Uterus (tissue), 3 donors: ENCODE measurements at regions not wholly inside any gene's neighbourhood (a gene's known extent, or its start where the extent isn't known, plus 50 kb on each side); places are given as distances from the start of the nearest gene placed in this dataset.

ENCODE experiments used
- DNase-seq, 2 donors: peaks; one replicate each; pipeline ENCODE4 v3.0.0-alpha.2; 2019 to 2020
- H3K27ac ChIP-seq, 2 donors: fragments of 200-600 bp; sonication (generic); 1 replicate in 1 of 2; 2 replicates in 1 of 2; pipeline ENCODE4 v1.5.1; 2016 to 2018
- H3K27me3 ChIP-seq, 2 donors: fragments of 200-600 bp; sonication (generic); one replicate each; pipeline ENCODE4 v1.5.1; 2018 to 2019; ENCODE audit warnings: control low read depth in 1 of 2
- H3K36me3 ChIP-seq, 2 donors: fragments of 200-600 bp; sonication (generic); one replicate each; pipeline ENCODE4 v1.5.1; 2019; ENCODE audit warnings: control low read depth in 1 of 2
- H3K4me1 ChIP-seq, 2 donors: fragments of 200-600 bp; sonication (generic); one replicate each; pipeline ENCODE4 v1.5.1; 2018 to 2019; ENCODE audit warnings: control low read depth in 1 of 2
- H3K4me3 ChIP-seq, 2 donors: fragments of 200-600 bp; sonication (generic); 1 replicate in 1 of 2; 2 replicates in 1 of 2; pipeline ENCODE4 v1.5.1; 2018 to 2019; ENCODE audit warnings: mild to moderate bottlenecking in 1 of 2
- H3K9me3 ChIP-seq, 2 donors: fragments of 200-600 bp; sonication (generic); one replicate each; pipeline ENCODE4 v1.5.1; 2019; ENCODE audit warnings: control low read depth in 1 of 2
- CTCF ChIP-seq, 4 experiments: fragments of 200-600 bp in 2 of 4; fragments of 450-650 bp in 2 of 4; sonication (generic) in 2 of 4; IDR thresholded peaks; one replicate each; pipeline ENCODE4 v1.5.1; 2016 to 2019; ENCODE audit warnings: antibody characterized with exemption in 4 of 4, mild to moderate bottlenecking in 2 of 4, moderate library complexity in 1 of 4
- POLR2A ChIP-seq, 2 donors: fragments of 450-650 bp; IDR thresholded peaks; one replicate each; pipeline ENCODE4 v1.6.1; 2016; ENCODE audit warnings: antibody characterized with exemption in 2 of 2, mild to moderate bottlenecking in 1 of 2, moderate library complexity in 1 of 2
- intact Hi-C: fragments of 100-400 bp; cut with DNase I; formaldehyde crosslinking; loops from one replicate; pipeline ENCODE4 v1.15.1; 2023; ENCODE audit warnings: low total_unique reads
- donor health status: DM: yes; HTN: yes; CAD: no.

- intact Hi-C loops = no loop called here
- TF ChIP-seq POLR2A (IDR thresholded peaks at IDR 0.05) (no peak), CTCF (IDR thresholded peaks at IDR 0.05) (no peak)
- Histone ChIP-seq H3K4me3 (no peak overlapping the region), H3K27ac (no peak overlapping the region), H3K36me3 (no peaks in the 10 kb centered on the region), H3K9me3 (no peaks in the 10 kb centered on the region), H3K4me1 (no peaks in the 10 kb centered on the region), H3K27me3 (no peaks in the 10 kb centered on the region)
- no peak for DNase-seq
These were observed 500.6 kb upstream of the GOLIM4 start for GRCh38 chr3:168596175-168596823.

- TF ChIP-seq POLR2A (IDR thresholded peaks at IDR 0.05) (no peak), CTCF (IDR thresholded peaks at IDR 0.05) (no peak)
These were observed 495.9 kb upstream of the GOLIM4 start for GRCh38 chr3:168591587-168591986.

GRCh38 chr3:168589376-168589775, 493.7 kb upstream of the GOLIM4 start:
- no peaks in the 10 kb centered on the region for H3K9me3 ChIP-seq
- no peaks in the 10 kb centered on the region for H3K36me3 ChIP-seq
- H3K27me3 ChIP-seq = no peaks in the 10 kb centered on the region
- no peak for TF ChIP-seq POLR2A (IDR thresholded peaks at IDR 0.05)
- no peak for DNase-seq
- intact Hi-C loops = no loop called here
- no peak overlapping the region for H3K4me3 ChIP-seq
- no peak overlapping the region for H3K27ac ChIP-seq
- no peaks in the 10 kb centered on the region for H3K4me1 ChIP-seq

More at GRCh38 chr3:168591587-168591986, 495.9 kb upstream of the GOLIM4 start:
- H3K4me3 ChIP-seq = no peak overlapping the region
- DNase-seq = no peak
- intact Hi-C loops = no loop called here
- no peaks in the 10 kb centered on the region for H3K36me3 ChIP-seq
- H3K9me3 ChIP-seq = no peaks in the 10 kb centered on the region
- H3K27me3 ChIP-seq = no peaks in the 10 kb centered on the region
- no peaks in the 10 kb centered on the region for H3K4me1 ChIP-seq
- no peak overlapping the region for H3K27ac ChIP-seq

- no peak for DNase-seq
- Histone ChIP-seq H3K36me3 (no peaks in the 10 kb centered on the region), H3K27me3 (no peaks in the 10 kb centered on the region), H3K4me3 (no peak overlapping the region), H3K4me1 (no peaks in the 10 kb centered on the region), H3K9me3 (no peaks in the 10 kb centered on the region), H3K27ac (no peak overlapping the region)
- intact Hi-C loops = no loop called here
- no peak for TF ChIP-seq CTCF (IDR thresholded peaks at IDR 0.05)
- TF ChIP-seq POLR2A (IDR thresholded peaks at IDR 0.05) = no peak
These were observed 489.8 kb upstream of the GOLIM4 start for GRCh38 chr3:168585544-168585943.

- intact Hi-C loops = no loop called here
- no peaks in the 10 kb centered on the region for H3K36me3 ChIP-seq
- no peaks in the 10 kb centered on the region for H3K27me3 ChIP-seq
- H3K9me3 ChIP-seq = no peaks in the 10 kb centered on the region
- no peak overlapping the region for H3K4me3 ChIP-seq
- no peaks in the 10 kb centered on the region for H3K4me1 ChIP-seq
- DNase-seq = no peak
- TF ChIP-seq CTCF (IDR thresholded peaks at IDR 0.05) = no peak
- no peak for TF ChIP-seq POLR2A (IDR thresholded peaks at IDR 0.05)
- no peak overlapping the region for H3K27ac ChIP-seq
These were observed 488.3 kb upstream of the GOLIM4 start for GRCh38 chr3:168583977-168584376.

GRCh38 chr3:168582503-168582902, 486.8 kb upstream of the GOLIM4 start:
- Histone ChIP-seq H3K4me3 (no peak overlapping the region), H3K36me3 (no peaks in the 10 kb centered on the region), H3K27ac (no peak overlapping the region), H3K27me3 (no peaks in the 10 kb centered on the region), H3K4me1 (no peaks in the 10 kb centered on the region), H3K9me3 (no peaks in the 10 kb centered on the region)
- TF ChIP-seq POLR2A (IDR thresholded peaks at IDR 0.05) = no peak
- TF ChIP-seq CTCF (IDR thresholded peaks at IDR 0.05) = no peak
- DNase-seq = no peak
- intact Hi-C loops = no loop called here
